Neuronal stem cell (in vitro differentiated cells): ENCODE measurements at regions not wholly inside any gene's neighbourhood (a gene's known extent, or its start where the extent isn't known, plus 50 kb on each side); places are given as distances from the start of the nearest gene placed in this dataset.

Experiments
- DNase-seq: peaks from one replicate; pipeline ENCODE4 v3.0.0-alpha.2; 2013; ENCODE audit warnings: low spot score
- H2AFZ ChIP-seq: one replicate; pipeline ENCODE4 v1.6.1; 2013; ENCODE audit warnings: mild to moderate bottlenecking, low read length, inconsistent platforms
- H2AK5ac ChIP-seq: 2 replicates; pipeline ENCODE4 v1.6.1; 2013; ENCODE audit warnings: low read depth, mild to moderate bottlenecking, inconsistent platforms, low read length, moderate library complexity, mixed read lengths
- H2BK120ac ChIP-seq: 2 replicates; pipeline ENCODE4 v1.6.1; 2013; ENCODE audit warnings: low read depth, mild to moderate bottlenecking, inconsistent platforms, low read length, moderate library complexity, mixed read lengths
- H2BK12ac ChIP-seq: one replicate; pipeline ENCODE4 v1.6.1; 2013; ENCODE audit warnings: low read length, inconsistent platforms
- H2BK15ac ChIP-seq: 2 replicates; pipeline ENCODE4 v1.6.1; 2013; ENCODE audit warnings: mild to moderate bottlenecking, low read length, inconsistent platforms, mixed read lengths
- H2BK5ac ChIP-seq: one replicate; pipeline ENCODE4 v1.6.1; 2013; ENCODE audit warnings: inconsistent platforms, mild to moderate bottlenecking, low read length, moderate library complexity
- H3K14ac ChIP-seq: one replicate; pipeline ENCODE4 v1.6.1; 2013; ENCODE audit warnings: low read length, inconsistent platforms
- H3K18ac ChIP-seq: 2 replicates; pipeline ENCODE4 v1.6.1; 2013; ENCODE audit warnings: low read length, inconsistent platforms
- H3K23ac ChIP-seq: 2 replicates; pipeline ENCODE4 v1.6.1; 2013; ENCODE audit warnings: low read depth, mild to moderate bottlenecking, mixed read lengths, low read length, inconsistent platforms; ENCODE audit not compliant: poor library complexity
- H3K27ac ChIP-seq: replicated peaks from 3 replicates; pipeline ENCODE4 v1.5.1; 2013; ENCODE audit warnings: low read length, inconsistent platforms
- H3K27me3 ChIP-seq, 3 experiments: 2 replicates each; pipeline ENCODE4 v1.6.1; 2013; ENCODE audit warnings: low read length in 3 of 3, mild to moderate bottlenecking in 2 of 3, inconsistent platforms in 1 of 3, low read depth in 1 of 3, mixed read lengths in 1 of 3, moderate library complexity in 1 of 3; ENCODE audit not compliant: control insufficient read depth in 3 of 3, insufficient read depth in 3 of 3
- H3K36me3 ChIP-seq, 2 donors: replicated peaks in 1 of 2; 2 replicates each; pipeline ENCODE4 v1.6.1; 2013; ENCODE audit warnings: low read length in 2 of 2; ENCODE audit not compliant: control insufficient read depth in 2 of 2, insufficient read depth in 2 of 2
- H3K4ac ChIP-seq: 2 replicates; pipeline ENCODE4 v1.6.1; 2013; ENCODE audit warnings: inconsistent platforms, mild to moderate bottlenecking, low read length, moderate library complexity
- H3K4me1 ChIP-seq, 2 donors: 1 replicate in 1 of 2; 2 replicates in 1 of 2; pipeline ENCODE4 v1.6.1; 2013; ENCODE audit warnings: low read length in 2 of 2, low read depth in 1 of 2; ENCODE audit not compliant: control insufficient read depth in 2 of 2, insufficient read depth in 1 of 2
- H3K4me2 ChIP-seq: one replicate; pipeline ENCODE4 v1.6.1; 2013; ENCODE audit warnings: mild to moderate bottlenecking, low read length, inconsistent platforms; ENCODE audit not compliant: insufficient read depth, poor library complexity, severe bottlenecking
- H3K4me3 ChIP-seq, 2 donors: 2 replicates each; pipeline ENCODE4 v1.5.1; 2013; ENCODE audit warnings: low read length in 2 of 2, mild to moderate bottlenecking in 2 of 2, inconsistent platforms in 1 of 2, moderate library complexity in 1 of 2
- H3K79me1 ChIP-seq: one replicate; pipeline ENCODE4 v1.6.1; 2013; ENCODE audit warnings: low read depth, mild to moderate bottlenecking, inconsistent platforms, low read length, moderate library complexity
- H3K9ac ChIP-seq: one replicate; pipeline ENCODE4 v1.6.1; 2013; ENCODE audit warnings: mild to moderate bottlenecking, low read depth, low read length, inconsistent platforms; ENCODE audit not compliant: poor library complexity
- H3K9me3 ChIP-seq, 2 donors: replicated peaks in 1 of 2; 2 replicates each; pipeline versions ENCODE3 to v1.6.1; 2013; ENCODE audit warnings: low read length in 2 of 2, mild to moderate bottlenecking in 2 of 2, inconsistent platforms in 1 of 2, low read depth in 1 of 2, mixed read lengths in 1 of 2, moderate library complexity in 1 of 2; ENCODE audit not compliant: control insufficient read depth in 2 of 2, insufficient read depth in 1 of 2
- H4K8ac ChIP-seq: one replicate; pipeline ENCODE4 v1.6.1; 2013; ENCODE audit warnings: low read depth, mild to moderate bottlenecking, inconsistent platforms, low read length, moderate library complexity
- H4K91ac ChIP-seq: one replicate; pipeline ENCODE4 v1.6.1; 2013; ENCODE audit warnings: low read length, low read depth, mild to moderate bottlenecking, inconsistent platforms; ENCODE audit not compliant: poor library complexity
- WGBS, 2 donors: extraction: QIAGEN DNeasy Blood & Tissue Kit; methylation state at CpG; one replicate each; pipeline ENCODE4 v1.1.7; 2013; ENCODE audit warnings: missing lambda C conversion rate in 2 of 2, mixed read lengths in 1 of 2; ENCODE audit not compliant: insufficient read length in 2 of 2, insufficient replicate concordance in 1 of 2; ENCODE audit errors: extremely low coverage in 2 of 2; 5-methylcytosine and 5-hydroxymethylcytosine counted together

DNA sequence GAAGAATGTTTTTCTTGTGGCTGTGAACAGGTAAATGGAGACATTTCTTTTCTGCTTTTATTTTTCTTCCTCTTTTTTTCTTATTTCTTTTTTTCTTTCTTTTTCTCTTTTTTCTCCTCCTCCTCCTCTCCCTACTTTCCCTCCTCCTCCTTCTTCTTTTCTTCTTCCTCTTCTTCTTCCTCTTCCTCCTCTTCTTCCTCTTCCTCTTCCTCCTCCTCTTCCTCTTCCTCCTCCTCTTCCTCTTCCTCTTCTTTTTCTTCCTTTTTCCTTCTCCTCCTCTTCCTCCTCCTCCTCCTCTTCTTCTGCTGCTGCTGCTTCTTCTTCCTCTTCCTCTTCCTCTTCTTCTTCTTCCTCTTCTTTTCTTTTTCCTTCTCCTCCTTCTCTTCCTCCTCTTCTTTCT is 65.3 kb upstream of the NTRK2 start:
- Histone ChIP-seq H3K9ac (no peak overlapping the region), H3K27me3 (no peaks in the 10 kb centered on the region), H3K14ac (no peak overlapping the region), H3K4me2 (no peak overlapping the region), H3K4ac (no peak overlapping the region), H3K4me1 (no peaks in the 10 kb centered on the region), H3K36me3 (no peaks in the 10 kb centered on the region), H2BK5ac (no peak overlapping the region), H4K8ac (no peak overlapping the region), H3K9me3 (no peaks in the 10 kb centered on the region), H3K79me1 (no peaks in the 10 kb centered on the region), H2AFZ (no peak overlapping the region), H2BK15ac (no peak overlapping the region), H3K18ac (no peak overlapping the region), H2BK120ac (no peak overlapping the region), H3K23ac (no peak overlapping the region), H4K91ac (no peak overlapping the region), H2BK12ac (no peak overlapping the region), H3K4me3 (no peak overlapping the region), H2AK5ac (no peak overlapping the region), H3K27ac (no peak overlapping the region)
- DNase-seq, result no peak

DNA sequence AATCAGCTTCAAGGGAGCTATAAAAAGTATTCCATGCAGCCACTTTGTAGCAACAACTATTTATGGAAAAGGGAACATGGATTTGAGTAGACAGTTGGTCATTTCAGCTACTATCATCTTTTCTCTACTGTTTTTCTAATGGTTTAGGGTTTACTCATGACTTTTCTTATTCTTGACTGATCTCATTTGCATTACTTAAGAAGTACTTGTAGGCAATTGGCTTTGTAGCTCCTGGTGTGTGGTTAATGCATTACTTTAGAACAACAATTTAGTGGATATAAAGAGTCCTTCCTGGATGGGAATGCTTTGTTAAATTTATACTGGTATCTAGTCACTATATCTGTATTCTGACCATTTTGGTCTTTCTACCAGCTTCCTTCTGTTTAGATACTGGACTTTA is 59.8 kb upstream of the NTRK2 start:
- no peak overlapping the region for H2BK5ac ChIP-seq
- no peak overlapping the region for H2BK120ac ChIP-seq
- H3K4me1 ChIP-seq, result no peaks in the 10 kb centered on the region
- H4K91ac ChIP-seq, result no peak overlapping the region
- H3K27me3 ChIP-seq, result no peaks in the 10 kb centered on the region
- H3K23ac ChIP-seq, result no peak overlapping the region
- H2BK15ac ChIP-seq, result no peak overlapping the region
- H3K4me2 ChIP-seq, result no peak overlapping the region
- no peak overlapping the region for H3K9ac ChIP-seq
- DNase-seq, result no peak
- H3K79me1 ChIP-seq, result no peaks in the 10 kb centered on the region
- H4K8ac ChIP-seq, result no peak overlapping the region
- H2BK12ac ChIP-seq, result no peak overlapping the region
- H3K4ac ChIP-seq, result no peak overlapping the region
- no peak overlapping the region for H2AK5ac ChIP-seq
- H3K27ac ChIP-seq, result no peak overlapping the region
- no peaks in the 10 kb centered on the region for H3K9me3 ChIP-seq
- no peak overlapping the region for H2AFZ ChIP-seq
- no peak overlapping the region for H3K18ac ChIP-seq
- H3K14ac ChIP-seq, result no peak overlapping the region
- H3K4me3 ChIP-seq, result no peak overlapping the region
- no peaks in the 10 kb centered on the region for H3K36me3 ChIP-seq

DNA sequence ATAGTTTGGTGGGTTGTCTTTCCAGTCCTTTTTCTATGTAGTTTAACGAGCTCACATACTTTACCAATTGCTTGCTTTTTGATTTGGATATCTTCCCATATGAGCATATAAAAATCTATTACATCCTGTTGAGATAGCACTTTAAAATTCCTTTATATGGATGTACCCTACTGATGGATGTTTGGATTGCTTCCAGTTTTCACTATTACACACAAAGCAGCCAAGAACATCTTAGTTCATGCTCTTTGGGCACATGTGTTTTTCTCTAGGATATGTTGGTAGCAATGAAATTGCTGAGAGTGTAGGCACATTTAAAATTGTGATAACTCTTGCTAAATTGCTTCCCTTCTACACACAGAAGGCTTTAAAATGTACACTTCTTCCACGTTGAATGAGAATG is 56.1 kb upstream of the NTRK2 start:
- no peaks in the 10 kb centered on the region for H3K27me3 ChIP-seq
- no peaks in the 10 kb centered on the region for H3K9me3 ChIP-seq
- no peak overlapping the region for H2BK5ac ChIP-seq
- no peak overlapping the region for H3K4me2 ChIP-seq
- no peak overlapping the region for H3K9ac ChIP-seq
- H3K4me3 ChIP-seq, result no peak overlapping the region
- H2AFZ ChIP-seq, result no peak overlapping the region
- no CpG with 5 or more reads among the region's 2 CpGs for WGBS, 2 donors
- no peaks in the 10 kb centered on the region for H3K36me3 ChIP-seq
- H2BK12ac ChIP-seq, result no peak overlapping the region
- H3K14ac ChIP-seq, result no peak overlapping the region
- no peak for DNase-seq
- peaks cover 0 to 2% of the 10 kb centered on the region in 2 donors for H3K4me1 ChIP-seq
- no peak overlapping the region for H3K23ac ChIP-seq
- H3K4ac ChIP-seq, result no peak overlapping the region
- H3K27ac ChIP-seq, result no peak overlapping the region
- no peaks in the 10 kb centered on the region for H3K79me1 ChIP-seq
- H4K91ac ChIP-seq, result no peak overlapping the region
- H3K18ac ChIP-seq, result no peak overlapping the region
- no peak overlapping the region for H2BK120ac ChIP-seq
- no peak overlapping the region for H2AK5ac ChIP-seq
- H4K8ac ChIP-seq, result no peak overlapping the region
- H2BK15ac ChIP-seq, result no peak overlapping the region

DNA sequence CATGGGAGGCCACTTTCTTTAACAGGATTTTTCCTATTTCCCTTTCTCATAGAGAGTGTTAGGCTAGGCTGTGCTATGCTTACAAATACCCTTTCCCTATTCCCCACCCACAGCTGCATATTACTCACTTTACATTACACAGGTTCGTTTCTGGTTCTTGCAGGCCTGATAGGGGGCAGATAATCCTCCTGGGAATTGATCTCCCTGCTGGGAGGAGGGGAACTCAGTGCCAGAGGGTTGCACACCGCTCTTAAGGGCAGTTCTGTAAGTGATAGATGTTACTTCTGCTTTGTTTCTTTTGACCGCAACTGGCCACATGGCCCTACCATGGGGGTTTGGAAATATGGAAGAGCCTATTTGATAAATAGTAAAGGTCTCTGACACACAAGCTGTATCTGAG is 54.0 kb upstream of the NTRK2 start:
- Histone ChIP-seq H3K4me1 (peaks cover 0 to 2% of the 10 kb centered on the region in 2 donors), H3K9ac (no peak overlapping the region), H3K4ac (no peak overlapping the region), H3K27ac (no peak overlapping the region), H2AK5ac (no peak overlapping the region), H3K18ac (no peak overlapping the region), H3K79me1 (no peaks in the 10 kb centered on the region), H2BK12ac (no peak overlapping the region), H3K14ac (no peak overlapping the region), H3K4me2 (no peak overlapping the region), H2AFZ (no peak overlapping the region), H3K27me3 (no peaks in the 10 kb centered on the region), H2BK15ac (no peak overlapping the region), H3K4me3 (no peak overlapping the region), H4K8ac (no peak overlapping the region), H2BK5ac (no peak overlapping the region), H3K9me3 (no peaks in the 10 kb centered on the region), H3K23ac (no peak overlapping the region), H4K91ac (no peak overlapping the region), H2BK120ac (no peak overlapping the region), H3K36me3 (no peaks in the 10 kb centered on the region)
- WGBS, 2 donors, result no CpG with 5 or more reads among the region's 3 CpGs
- DNase-seq, result no peak
